SK-N-SH treated with all-trans-retinoic acid at 6 μM for 48 hours (cell line): ENCODE measurements at regions not wholly inside any gene's neighbourhood (a gene's known extent, or its start where the extent isn't known, plus 50 kb on each side); places are given as distances from the start of the nearest gene placed in this dataset.
"Not testable (repeated sequence)": the region's sequence is repeated elsewhere in the genome, so short reads cannot be mapped to it uniquely, and the experiment has no call there.

Source experiments
- PATZ1 ChIP-seq: fragments of 250-450 bp; sonication (Bioruptor Pico); IDR thresholded peaks from 2 replicates; pipeline ENCODE4 v1.8.0; 2020; ENCODE audit warnings: mild to moderate bottlenecking, moderate library complexity, borderline replicate concordance
- TOX ChIP-seq: fragments of 250-450 bp; sonication (Bioruptor Pico); IDR thresholded peaks from 2 replicates; pipeline ENCODE4 v1.8.0; 2021; ENCODE audit warnings: mild to moderate bottlenecking, moderate library complexity, borderline replicate concordance
- ZFP3 ChIP-seq: fragments of 250-450 bp; sonication (Bioruptor Pico); IDR thresholded peaks from 2 replicates; pipeline ENCODE4 v1.5.0; 2020; ENCODE audit warnings: mild to moderate bottlenecking, moderate library complexity

DNA sequence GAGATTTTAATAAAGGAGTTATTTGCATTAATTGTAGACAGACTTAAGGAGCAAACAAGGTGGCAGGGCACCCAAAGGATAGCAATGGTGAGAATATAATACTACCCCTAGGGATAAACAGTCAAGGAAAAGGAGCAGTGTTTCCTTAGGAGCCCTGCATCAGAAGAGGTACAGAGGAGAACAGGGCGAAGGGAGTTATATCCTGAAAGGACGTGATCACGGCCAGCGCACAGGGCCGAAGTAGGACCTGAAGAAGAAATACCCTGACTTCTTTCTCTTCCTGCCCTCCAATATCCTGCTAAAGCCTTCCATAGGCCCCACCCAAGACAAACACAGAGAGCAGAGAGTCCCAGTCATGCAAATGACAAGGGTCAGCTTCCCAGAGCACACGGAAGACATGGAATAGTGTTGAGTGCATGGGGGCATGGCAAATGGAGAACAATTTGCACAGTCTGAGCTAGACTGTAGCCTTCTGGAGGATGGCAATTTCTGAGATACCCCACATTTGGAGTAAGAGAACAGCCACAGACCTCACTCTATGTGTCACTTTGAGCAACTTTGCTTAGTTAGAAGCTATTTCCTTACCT, 188.2 kb downstream of the ZNF92 start:
- TF ChIP-seq PATZ1; ZFP3 (CRISPR knock-in tag); TOX (CRISPR knock-in tag): not testable (repeated sequence)
